Renal pelvis (tissue), 1 donor: ENCODE measurements at regions not wholly inside any gene's neighbourhood (a gene's known extent, or its start where the extent isn't known, plus 50 kb on each side); places are given as distances from the start of the nearest gene placed in this dataset.
"Not testable (repeated sequence)": the region's sequence is repeated elsewhere in the genome, so short reads cannot be mapped to it uniquely, and the experiment has no call there.

Experiments used
- DNase-seq: peaks from one replicate; pipeline ENCODE4 v3.0.0-alpha.2; 2013

- no peak for DNase-seq
These were observed 180.3 kb upstream of the ZNF217 start for GRCh38 chr20:53773792-53774401.

- not testable (repeated sequence) for DNase-seq
These were observed 179.6 kb upstream of the ZNF217 start for GRCh38 chr20:53773066-53773791.

- DNase-seq, result no peak
These were observed 175.4 kb upstream of the ZNF217 start for GRCh38 chr20:53769041-53769440.

GRCh38 chr20:53768329-53768728 is 174.7 kb upstream of the ZNF217 start:
- no peak for DNase-seq

GRCh38 chr20:53767206-53767930 is 173.7 kb upstream of the ZNF217 start:
- no peak for DNase-seq

- DNase-seq, result no peak
These were observed 170.8 kb upstream of the ZNF217 start for GRCh38 chr20:53764415-53764800.

GRCh38 chr20:53763707-53764414 is 170.2 kb upstream of the ZNF217 start:
- DNase-seq, result peak; percentile 72

GRCh38 chr20:53762423-53762798 is 168.8 kb upstream of the ZNF217 start:
- DNase-seq, result not testable (repeated sequence)

GRCh38 chr20:53760025-53760441 is 166.4 kb upstream of the ZNF217 start:
- no peak for DNase-seq

- DNase-seq, result no peak
These were observed 163.9 kb upstream of the ZNF217 start for GRCh38 chr20:53757472-53757913.

- DNase-seq, result no peak
These were observed 162.3 kb upstream of the ZNF217 start for GRCh38 chr20:53755733-53756531.

GRCh38 chr20:53753880-53754459 is 160.3 kb upstream of the ZNF217 start:
- no peak for DNase-seq

GRCh38 chr20:53752971-53753879 is 159.6 kb upstream of the ZNF217 start:
- DNase-seq, result no peak

GRCh38 chr20:53752583-53752970 is 158.9 kb upstream of the ZNF217 start:
- no peak for DNase-seq

GRCh38 chr20:53751620-53752318 is 158.1 kb upstream of the ZNF217 start:
- DNase-seq, result no peak

- no peak for DNase-seq
These were observed 157.4 kb upstream of the ZNF217 start for GRCh38 chr20:53750827-53751619.

- no peak for DNase-seq
These were observed 155.9 kb upstream of the ZNF217 start for GRCh38 chr20:53749499-53749898.

- no peak for DNase-seq
These were observed 155.3 kb upstream of the ZNF217 start for GRCh38 chr20:53748821-53749421.
